MCF 10A (cell line): ENCODE measurements at regions not wholly inside any gene's neighbourhood (a gene's known extent, or its start where the extent isn't known, plus 50 kb on each side); places are given as distances from the start of the nearest gene placed in this dataset.

Experiments used
- BruUV-seq: library from RNA; stranded (reverse); fragments of 400-500 nt; replicated peaks from 2 replicates; lab custom pipeline; 2021; lab: Mats Ljungman, UMichigan
- CTCF ChIA-PET: fragments of 300-600 bp; sonication (Branson Sonifier 250); formaldehyde crosslinking; extraction: SDS; loops from one replicate; lab custom pipeline; 2021; ENCODE audit warnings: antibody characterized with exemption, inconsistent platforms; lab: Yijun Ruan, JAX
- POLR2A ChIA-PET: fragments of 300-600, 350-650 bp; sonication (Branson Sonifier 250); formaldehyde crosslinking; extraction: SDS; loops from one replicate; lab custom pipeline; 2020; ENCODE audit warnings: antibody characterized with exemption, inconsistent platforms; lab: Yijun Ruan, JAX
- DNase-seq: peaks from one replicate; pipeline ENCODE4 v3.0.0-alpha.2; 2018; ENCODE audit not compliant: unreplicated experiment
- H3K27ac Mint-ChIP-seq: one replicate; pipeline ENCODE4 v1.8.0; 2022; ENCODE audit warnings: mild to moderate bottlenecking, low read depth, mixed read lengths; ENCODE audit not compliant: unreplicated experiment
- H3K27me3 Mint-ChIP-seq: one replicate; pipeline ENCODE4 v1.8.0; 2022; ENCODE audit warnings: mixed read lengths; ENCODE audit not compliant: insufficient read depth, unreplicated experiment
- H3K36me3 Mint-ChIP-seq: one replicate; pipeline ENCODE4 v1.8.0; 2022; ENCODE audit warnings: mild to moderate bottlenecking, moderate library complexity, mixed read lengths; ENCODE audit not compliant: insufficient read depth, unreplicated experiment
- H3K4me1 Mint-ChIP-seq: one replicate; pipeline ENCODE4 v1.8.0; 2022; ENCODE audit warnings: mixed read lengths; ENCODE audit not compliant: insufficient read depth, unreplicated experiment
- H3K4me3 Mint-ChIP-seq: one replicate; pipeline ENCODE4 v1.8.0; 2022; ENCODE audit warnings: mild to moderate bottlenecking, moderate library complexity, mixed read lengths; ENCODE audit not compliant: unreplicated experiment
- H3K9me3 Mint-ChIP-seq: one replicate; pipeline ENCODE4 v1.8.0; 2022; ENCODE audit warnings: mixed read lengths; ENCODE audit not compliant: unreplicated experiment
- intact Hi-C: fragments of 100-400 bp; cut with micrococcal nuclease; formaldehyde crosslinking; loops from 2 replicates; pipeline ENCODE4 v1.14.1; 2022
- TF ChIP-seq, protein P1 (sequence below): fragments of 200-600 bp; IDR thresholded peaks from one replicate; pipeline ENCODE4 v1.8.0; 2022; ENCODE audit warnings: antibody characterized with exemption, mild to moderate bottlenecking; ENCODE audit not compliant: unreplicated experiment

DNA sequence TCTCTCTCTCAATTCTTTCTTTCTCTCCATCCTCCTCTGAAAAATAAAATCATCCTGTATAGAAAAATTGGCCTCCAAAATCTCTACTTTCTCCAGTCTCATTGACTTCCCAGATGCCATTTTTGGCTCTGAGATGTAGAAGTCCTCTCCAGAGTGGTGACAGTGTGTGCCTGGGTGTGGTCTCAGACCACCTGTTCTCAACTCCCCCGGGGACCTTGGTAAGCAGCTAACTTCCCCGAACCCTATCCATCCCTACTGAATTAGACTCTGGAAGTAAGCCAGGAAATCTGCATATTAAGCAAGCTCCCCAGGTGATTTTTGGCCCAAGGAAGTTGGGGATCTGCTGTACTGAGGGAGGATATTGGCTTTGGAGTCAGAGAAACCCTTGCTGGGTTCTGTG lies 120.5 kb downstream of the WDR11 start:
- Mint-ChIP-seq H3K4me3 (no peak overlapping the region), H3K36me3 (no peaks in the 10 kb centered on the region), H3K9me3 (peaks cover 21% of the 10 kb centered on the region), H3K4me1 (peaks cover 15% of the 10 kb centered on the region), H3K27ac (no peak overlapping the region), H3K27me3 (peaks cover 58% of the 10 kb centered on the region)
- ChIA-PET POLR2A (interaction anchor here (1.3 kb wide), 1 partner anchor 19 kb away, joined by 3 read pairs; no protein-coding TSS in a partner anchor), CTCF (interaction anchor here (1.5 kb wide), 1 partner anchor 23 kb away, joined by 5 read pairs; no protein-coding TSS in a partner anchor)
- intact Hi-C loops, result no loop called here
- TF ChIP-seq, protein P1, sequence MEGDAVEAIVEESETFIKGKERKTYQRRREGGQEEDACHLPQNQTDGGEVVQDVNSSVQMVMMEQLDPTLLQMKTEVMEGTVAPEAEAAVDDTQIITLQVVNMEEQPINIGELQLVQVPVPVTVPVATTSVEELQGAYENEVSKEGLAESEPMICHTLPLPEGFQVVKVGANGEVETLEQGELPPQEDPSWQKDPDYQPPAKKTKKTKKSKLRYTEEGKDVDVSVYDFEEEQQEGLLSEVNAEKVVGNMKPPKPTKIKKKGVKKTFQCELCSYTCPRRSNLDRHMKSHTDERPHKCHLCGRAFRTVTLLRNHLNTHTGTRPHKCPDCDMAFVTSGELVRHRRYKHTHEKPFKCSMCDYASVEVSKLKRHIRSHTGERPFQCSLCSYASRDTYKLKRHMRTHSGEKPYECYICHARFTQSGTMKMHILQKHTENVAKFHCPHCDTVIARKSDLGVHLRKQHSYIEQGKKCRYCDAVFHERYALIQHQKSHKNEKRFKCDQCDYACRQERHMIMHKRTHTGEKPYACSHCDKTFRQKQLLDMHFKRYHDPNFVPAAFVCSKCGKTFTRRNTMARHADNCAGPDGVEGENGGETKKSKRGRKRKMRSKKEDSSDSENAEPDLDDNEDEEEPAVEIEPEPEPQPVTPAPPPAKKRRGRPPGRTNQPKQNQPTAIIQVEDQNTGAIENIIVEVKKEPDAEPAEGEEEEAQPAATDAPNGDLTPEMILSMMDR, result no peak
- DNase-seq, result no peak
- BruUV-seq, result no TSS peak

DNA sequence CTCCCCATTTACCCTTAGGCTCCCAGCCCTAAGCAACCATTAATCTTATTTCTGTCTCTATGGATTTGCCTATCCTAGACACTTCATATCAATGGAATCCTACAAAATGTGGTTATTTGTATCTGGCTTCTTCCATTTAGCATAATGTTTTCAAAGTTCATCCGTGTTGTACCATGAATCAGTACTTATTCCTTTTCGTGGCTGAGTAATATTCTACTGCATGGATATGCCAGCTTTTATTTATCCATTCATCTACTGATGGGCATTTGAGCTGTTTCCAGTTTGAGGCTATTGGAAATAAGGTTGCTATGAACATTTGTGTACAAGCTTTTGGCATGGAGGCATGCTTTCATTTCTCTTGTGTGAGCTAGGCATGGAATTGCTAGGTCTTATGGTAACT lies 121.1 kb downstream of the WDR11 start:
- CTCF ChIA-PET, result interaction anchor here (0.5 kb wide), 1 partner anchor 637 kb away, joined by 5 read pairs; no protein-coding TSS in a partner anchor
- TF ChIP-seq, protein P1, result no peak
- Mint-ChIP-seq H3K4me3 (no peak overlapping the region), H3K36me3 (no peaks in the 10 kb centered on the region), H3K4me1 (peaks cover 15% of the 10 kb centered on the region), H3K27ac (no peak overlapping the region), H3K9me3 (peaks cover 21% of the 10 kb centered on the region), H3K27me3 (peaks cover 62% of the 10 kb centered on the region)
- intact Hi-C loops, result no loop called here
- no TSS peak for BruUV-seq
- DNase-seq, result no peak
- POLR2A ChIA-PET, result interaction anchor here (1.2 kb wide), 1 partner anchor 30 kb away, joined by 4 read pairs; no protein-coding TSS in a partner anchor

DNA sequence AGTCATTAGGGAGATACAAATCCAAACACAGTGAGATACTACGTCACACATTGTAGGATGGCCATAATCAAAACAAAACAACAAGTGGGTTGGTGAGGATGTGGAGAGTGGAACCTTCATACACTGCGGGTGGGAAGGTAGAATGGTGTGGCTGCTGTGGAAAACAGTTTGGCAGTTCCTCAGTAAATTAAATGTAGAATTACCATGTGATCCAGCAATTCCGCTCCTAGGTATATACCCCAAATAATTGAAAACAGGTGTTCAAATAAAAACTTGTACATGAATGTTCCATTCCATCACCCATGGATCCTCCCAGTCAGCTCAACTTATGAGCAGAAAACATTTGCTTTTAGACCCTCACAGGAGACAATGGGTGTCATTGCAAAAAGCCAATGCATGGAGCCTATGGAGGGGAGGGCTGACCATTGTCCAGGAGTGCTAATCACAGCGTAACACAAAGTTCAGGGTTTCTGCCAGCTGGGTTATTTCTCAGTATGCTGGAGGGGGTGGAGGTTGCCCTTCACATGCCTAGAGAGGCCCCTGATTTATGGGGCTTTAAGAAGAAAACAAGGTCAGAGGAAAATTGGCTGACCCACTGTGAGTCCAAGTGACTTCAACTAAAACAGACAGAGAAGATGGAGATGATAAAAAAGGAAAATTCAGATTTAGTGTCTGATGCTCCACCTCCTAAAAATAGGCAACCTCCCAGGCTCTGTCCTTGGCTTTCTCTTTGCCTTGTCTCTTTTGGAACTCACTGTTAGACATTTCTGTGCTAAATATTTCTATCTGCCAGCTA lies 124.1 kb downstream of the WDR11 start:
- no peak overlapping the region for H3K27ac Mint-ChIP-seq
- peaks cover 62% of the 10 kb centered on the region for H3K27me3 Mint-ChIP-seq
- peaks cover 6% of the 10 kb centered on the region for H3K4me1 Mint-ChIP-seq
- H3K9me3 Mint-ChIP-seq, result peaks cover 21% of the 10 kb centered on the region
- TF ChIP-seq, protein P1, result no peak
- BruUV-seq, result no TSS peak
- no peak for DNase-seq
- no peaks in the 10 kb centered on the region for H3K36me3 Mint-ChIP-seq
- POLR2A ChIA-PET, result no interaction called here
- H3K4me3 Mint-ChIP-seq, result no peak overlapping the region
- CTCF ChIA-PET, result no interaction called here
- intact Hi-C loops, result no loop called here

DNA sequence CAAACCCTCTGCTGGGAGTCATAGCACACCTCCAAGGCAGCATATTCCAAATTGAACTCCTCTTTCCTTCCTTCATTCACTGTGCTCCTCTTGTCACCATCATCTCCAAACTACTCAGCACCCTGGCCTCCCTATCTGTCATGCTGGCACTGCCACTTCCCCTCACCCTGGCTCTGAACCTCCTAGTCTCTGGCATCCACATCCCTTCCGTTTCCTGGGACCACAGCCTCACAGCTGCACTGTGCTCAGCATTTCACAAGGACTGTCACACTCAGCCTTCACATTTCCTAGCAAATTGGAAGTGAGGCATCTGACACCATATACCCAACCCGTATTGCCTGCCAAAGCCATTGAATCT lies 124.7 kb downstream of the WDR11 start:
- Mint-ChIP-seq H3K9me3 (peaks cover 21% of the 10 kb centered on the region), H3K36me3 (no peaks in the 10 kb centered on the region), H3K4me3 (no peak overlapping the region), H3K27me3 (peaks cover 62% of the 10 kb centered on the region), H3K27ac (no peak overlapping the region), H3K4me1 (peaks cover 6% of the 10 kb centered on the region)
- intact Hi-C loops, result no loop called here
- no peak for DNase-seq
- ChIA-PET CTCF (no interaction called here), POLR2A (no interaction called here)
- BruUV-seq, result no TSS peak
- TF ChIP-seq, protein P1, result no peak
